Effector memory CD8-positive, alpha-beta T cell (primary cell): ENCODE measurements at regions not wholly inside any gene's neighbourhood (a gene's known extent, or its start where the extent isn't known, plus 50 kb on each side); places are given as distances from the start of the nearest gene placed in this dataset.
"Not testable (repeated sequence)": the region's sequence is repeated elsewhere in the genome, so short reads cannot be mapped to it uniquely, and the experiment has no call there.

Experiments used
- ATAC-seq: fragments of 150-1000 bp; cut with Tn5 transposase; replicated peaks from 2 replicates; pipeline ENCODE4 v1.10.0; 2021; ENCODE audit warnings: mild to moderate bottlenecking, moderate library complexity
- DNase-seq, 3 experiments: peaks; one replicate each; pipeline ENCODE4 v3.0.0; 2021
- H3K27ac Mint-ChIP-seq, 2 donors: one replicate each; pipeline ENCODE4 v1.8.0; 2022; ENCODE audit warnings: mild to moderate bottlenecking in 2 of 2, mixed read lengths in 2 of 2, moderate library complexity in 2 of 2
- H3K27me3 Mint-ChIP-seq, 2 donors: one replicate each; pipeline ENCODE4 v1.8.0; 2022; ENCODE audit warnings: mixed read lengths in 2 of 2
- H3K36me3 Mint-ChIP-seq: one replicate; pipeline ENCODE4 v1.8.0; 2022; ENCODE audit warnings: mild to moderate bottlenecking, moderate library complexity, mixed read lengths; ENCODE audit not compliant: insufficient read depth
- H3K4me1 Mint-ChIP-seq, 2 donors: one replicate each; pipeline ENCODE4 v1.8.0; 2022; ENCODE audit warnings: low read depth in 2 of 2, mixed read lengths in 2 of 2
- H3K4me3 Mint-ChIP-seq, 2 donors: one replicate each; pipeline ENCODE4 v1.8.0; 2022; ENCODE audit warnings: mild to moderate bottlenecking in 2 of 2, mixed read lengths in 2 of 2, moderate library complexity in 2 of 2
- H3K9me3 Mint-ChIP-seq, 2 donors: one replicate each; pipeline ENCODE4 v1.8.0; 2022; ENCODE audit warnings: mixed read lengths in 2 of 2

GRCh38 chr1:31517301-31517700, 59.0 kb upstream of the TINAGL1 start:
- H3K4me3 Mint-ChIP-seq, result no peak overlapping the region
- no peak for ATAC-seq
- no peaks in the 10 kb centered on the region for H3K36me3 Mint-ChIP-seq
- H3K4me1 Mint-ChIP-seq, result no peaks in the 10 kb centered on the region
- H3K27ac Mint-ChIP-seq, result no peak overlapping the region
- no peaks in the 10 kb centered on the region for H3K9me3 Mint-ChIP-seq
- no peak for DNase-seq
- H3K27me3 Mint-ChIP-seq, result peaks cover 19% of the 10 kb centered on the region in 2 donors

GRCh38 chr1:31517986-31518385, 58.3 kb upstream of the TINAGL1 start:
- H3K36me3 Mint-ChIP-seq, DNase-seq, H3K4me3 Mint-ChIP-seq, H3K27ac Mint-ChIP-seq, H3K4me1 Mint-ChIP-seq, ATAC-seq, H3K9me3 Mint-ChIP-seq: not testable (repeated sequence)
- H3K27me3 Mint-ChIP-seq, result peaks cover 12 to 15% of the 10 kb centered on the region in 2 donors

GRCh38 chr1:31521761-31522555, 54.4 kb upstream of the TINAGL1 start:
- ATAC-seq (no peak), DNase-seq (no peak)
- Mint-ChIP-seq H3K4me1 (no peaks in the 10 kb centered on the region), H3K36me3 (no peaks in the 10 kb centered on the region), H3K4me3 (no peak overlapping the region), H3K27me3 (peaks cover 10 to 15% of the 10 kb centered on the region in 2 donors), H3K9me3 (no peaks in the 10 kb centered on the region), H3K27ac (no peak overlapping the region)

- H3K27me3 Mint-ChIP-seq, result peaks cover 12 to 17% of the 10 kb centered on the region in 2 donors
Observed at GRCh38 chr1:31522556-31522845, 53.8 kb upstream of the TINAGL1 start.

GRCh38 chr1:31523012-31523411, 53.3 kb upstream of the TINAGL1 start:
- no peaks in the 10 kb centered on the region for H3K36me3 Mint-ChIP-seq
- DNase-seq (no peak), ATAC-seq (no peak)
- H3K27ac Mint-ChIP-seq, result no peak overlapping the region
- H3K27me3 Mint-ChIP-seq, result peaks cover 16 to 22% of the 10 kb centered on the region in 2 donors
- no peak overlapping the region for H3K4me3 Mint-ChIP-seq
- H3K9me3 Mint-ChIP-seq, result no peaks in the 10 kb centered on the region
- H3K4me1 Mint-ChIP-seq, result no peaks in the 10 kb centered on the region

More at GRCh38 chr1:31522556-31522845, 53.8 kb upstream of the TINAGL1 start:
- no peaks in the 10 kb centered on the region for H3K4me1 Mint-ChIP-seq
- no peaks in the 10 kb centered on the region for H3K36me3 Mint-ChIP-seq
- DNase-seq (no peak), ATAC-seq (no peak)
- no peak overlapping the region for H3K27ac Mint-ChIP-seq
- H3K9me3 Mint-ChIP-seq, result no peaks in the 10 kb centered on the region
- H3K4me3 Mint-ChIP-seq, result no peak overlapping the region

GRCh38 chr1:31523769-31524168, 52.5 kb upstream of the TINAGL1 start:
- Mint-ChIP-seq H3K27ac (no peak overlapping the region), H3K27me3 (peaks cover 16 to 24% of the 10 kb centered on the region in 2 donors), H3K9me3 (no peaks in the 10 kb centered on the region), H3K4me3 (no peak overlapping the region), H3K4me1 (no peaks in the 10 kb centered on the region), H3K36me3 (no peaks in the 10 kb centered on the region)
- peak; percentile 43 for ATAC-seq
- DNase-seq, result no peak

GRCh38 chr1:31524186-31524901, 52.0 kb upstream of the TINAGL1 start:
- Mint-ChIP-seq H3K4me1 (no peaks in the 10 kb centered on the region), H3K27me3 (peaks cover 16 to 24% of the 10 kb centered on the region in 2 donors), H3K4me3 (no peak overlapping the region), H3K27ac (no peak overlapping the region), H3K36me3 (no peaks in the 10 kb centered on the region), H3K9me3 (no peaks in the 10 kb centered on the region)
- no peak for ATAC-seq
- DNase-seq, result no peak
